Loucy (cell line): ENCODE measurements at regions not wholly inside any gene's neighbourhood (a gene's known extent, or its start where the extent isn't known, plus 50 kb on each side); places are given as distances from the start of the nearest gene placed in this dataset.
"Not testable (repeated sequence)": the region's sequence is repeated elsewhere in the genome, so short reads cannot be mapped to it uniquely, and the experiment has no call there.

Source experiments
- H2AFZ ChIP-seq: fragments of 200-600 bp; sonication (generic); 2 replicates; pipeline ENCODE4 v1.6.0; 2016; ENCODE audit warnings: antibody characterized with exemption, mild to moderate bottlenecking, low read length, moderate library complexity
- H3F3A ChIP-seq: fragments of 200-600 bp; 2 replicates; pipeline ENCODE4 v1.6.0; 2016; ENCODE audit warnings: antibody characterized with exemption, low read depth, mild to moderate bottlenecking
- H3K27me3 ChIP-seq: fragments of 200-600 bp; sonication (generic); 2 replicates; pipeline ENCODE4 v1.6.1; 2014; ENCODE audit warnings: low read length, mild to moderate bottlenecking; ENCODE audit not compliant: insufficient read depth, poor library complexity, severe bottlenecking
- H3K36me3 ChIP-seq: fragments of 200-600 bp; sonication (generic); 2 replicates; pipeline ENCODE4 v1.6.1; 2016; ENCODE audit warnings: low read length; ENCODE audit not compliant: insufficient read depth
- H3K4me1 ChIP-seq: fragments of 200-600 bp; sonication (generic); 2 replicates; pipeline ENCODE4 v1.5.1; 2014; ENCODE audit warnings: low read length, mild to moderate bottlenecking; ENCODE audit not compliant: insufficient read depth, poor library complexity, severe bottlenecking
- H3K4me2 ChIP-seq: fragments of 200-600 bp; sonication (generic); 2 replicates; pipeline ENCODE4 v1.6.0; 2014; ENCODE audit warnings: antibody characterized with exemption, low read length, low read depth, mild to moderate bottlenecking; ENCODE audit not compliant: poor library complexity, severe bottlenecking
- H3K4me3 ChIP-seq: fragments of 200-600 bp; sonication (generic); 2 replicates; pipeline ENCODE4 v1.5.1; 2014; ENCODE audit warnings: low read length, mild to moderate bottlenecking, mixed read lengths; ENCODE audit not compliant: poor library complexity, severe bottlenecking
- H3K79me2 ChIP-seq: fragments of 200-600 bp; sonication (generic); 2 replicates; pipeline ENCODE4 v1.6.1; 2014; ENCODE audit warnings: low read length; ENCODE audit not compliant: insufficient read depth
- H3K9ac ChIP-seq: fragments of 200-600 bp; sonication (generic); 2 replicates; pipeline ENCODE4 v1.6.0; 2014; ENCODE audit warnings: mild to moderate bottlenecking, low read depth, low read length, moderate library complexity; ENCODE audit not compliant: poor library complexity, severe bottlenecking
- H3K9me2 ChIP-seq: fragments of 200-600 bp; sonication (generic); replicated peaks from 2 replicates; pipeline ENCODE4 v1.6.1; 2016; ENCODE audit warnings: low read depth, low read length, mixed read lengths
- H3K9me3 ChIP-seq: fragments of 200-600 bp; sonication (generic); 2 replicates; pipeline ENCODE4 v1.6.1; 2014; ENCODE audit warnings: mild to moderate bottlenecking, antibody characterized with exemption, low read length, low read depth; ENCODE audit not compliant: insufficient read depth
- H4K20me1 ChIP-seq: fragments of 200-600 bp; sonication (generic); 2 replicates; pipeline ENCODE4 v1.6.0; 2014; ENCODE audit warnings: antibody characterized with exemption, low read length, mild to moderate bottlenecking; ENCODE audit not compliant: insufficient read depth, poor library complexity, severe bottlenecking
- CTCF ChIP-seq: fragments of 200-600 bp; sonication (generic); conservative IDR thresholded peaks from 2 replicates; pipeline ENCODE4 v1.5.1; 2014; ENCODE audit warnings: mild to moderate bottlenecking, antibody characterized with exemption, low read length
- EZH2phosphoT487 ChIP-seq: fragments of 200-600 bp; IDR thresholded peaks from 2 replicates; pipeline ENCODE4 v1.6.1; 2018; ENCODE audit warnings: antibody characterized with exemption, mild to moderate bottlenecking, moderate library complexity, borderline replicate concordance

GRCh38 chr2:32882816-32883810, 63.6 kb upstream of the LTBP1 start:
- H3K4me2 ChIP-seq = no peak overlapping the region
- H4K20me1 ChIP-seq = no peaks in the 10 kb centered on the region
- TF ChIP-seq CTCF (no peak), EZH2phosphoT487 (no peak)
- H3K4me3 ChIP-seq = no peak overlapping the region
- no peaks in the 10 kb centered on the region for H3F3A ChIP-seq
- H2AFZ ChIP-seq = no peak overlapping the region
- H3K27me3 ChIP-seq = no peaks in the 10 kb centered on the region
- no peaks in the 10 kb centered on the region for H3K4me1 ChIP-seq
- no peaks in the 10 kb centered on the region for H3K36me3 ChIP-seq
- no peaks in the 10 kb centered on the region for H3K9me2 ChIP-seq
- H3K79me2 ChIP-seq = no peaks in the 10 kb centered on the region
- H3K9ac ChIP-seq = no peak overlapping the region
- no peaks in the 10 kb centered on the region; the same call in 1 of the 2 replicates for H3K9me3 ChIP-seq

- no peaks in the 10 kb centered on the region for H3K9me2 ChIP-seq
- H3K4me2 ChIP-seq = no peak overlapping the region
- H3K79me2 ChIP-seq = no peaks in the 10 kb centered on the region
- no peaks in the 10 kb centered on the region for H3K4me1 ChIP-seq
- TF ChIP-seq CTCF = no peak
- no peak for TF ChIP-seq EZH2phosphoT487
- H2AFZ ChIP-seq = no peak overlapping the region
- no peaks in the 10 kb centered on the region; the same call in 1 of the 2 replicates for H3K9me3 ChIP-seq
- no peaks in the 10 kb centered on the region for H3K36me3 ChIP-seq
- H3K4me3 ChIP-seq = no peak overlapping the region
- no peaks in the 10 kb centered on the region for H3F3A ChIP-seq
- no peaks in the 10 kb centered on the region for H3K27me3 ChIP-seq
- H4K20me1 ChIP-seq = no peaks in the 10 kb centered on the region
- H3K9ac ChIP-seq = no peak overlapping the region
Measured at GRCh38 chr2:32884346-32884745, 62.4 kb upstream of the LTBP1 start.

- H2AFZ ChIP-seq = not testable (repeated sequence)
Measured at GRCh38 chr2:32886397-32887055, 60.2 kb upstream of the LTBP1 start.

More at GRCh38 chr2:32886397-32887055, 60.2 kb upstream of the LTBP1 start:
- H3K4me3 ChIP-seq, H3F3A ChIP-seq, H4K20me1 ChIP-seq, H3K79me2 ChIP-seq, H3K9ac ChIP-seq, H3K4me2 ChIP-seq, H3K9me2 ChIP-seq, H3K4me1 ChIP-seq, H3K9me3 ChIP-seq, H3K27me3 ChIP-seq, H3K36me3 ChIP-seq: not testable (repeated sequence)
